Hematopoietic multipotent progenitor cell treated with erythropoietin and hydrocortisone succinate and interleukin-3 and kit ligand, for 17 days (in vitro differentiated cells): ENCODE measurements at regions not wholly inside any gene's neighbourhood (a gene's known extent, or its start where the extent isn't known, plus 50 kb on each side); places are given as distances from the start of the nearest gene placed in this dataset.

Experiments
- DNase-seq: peaks from one replicate; pipeline ENCODE4 v3.0.0-alpha.2; 2015; ENCODE audit warnings: low spot score

- DNase-seq = no peak
These were observed 1033.7 kb downstream of the BRD1 start for GRCh38 chr22:48793949-48794348.

GRCh38 chr22:48786679-48786996, 1041.0 kb downstream of the BRD1 start:
- DNase-seq = no peak

GRCh38 chr22:48785792-48786678, 1041.6 kb downstream of the BRD1 start:
- no peak for DNase-seq

- no peak for DNase-seq
These were observed 1042.8 kb downstream of the BRD1 start for GRCh38 chr22:48784701-48785503.

GRCh38 chr22:48783821-48784266, 1043.8 kb downstream of the BRD1 start:
- no peak for DNase-seq

GRCh38 chr22:48782811-48783511, 1044.7 kb downstream of the BRD1 start:
- no peak for DNase-seq

- DNase-seq = no peak
These were observed 1045.3 kb downstream of the BRD1 start for GRCh38 chr22:48782326-48782725.

GRCh38 chr22:48781868-48782267, 1045.8 kb downstream of the BRD1 start:
- DNase-seq = no peak

GRCh38 chr22:48781391-48781790, 1046.3 kb downstream of the BRD1 start:
- no peak for DNase-seq

- no peak for DNase-seq
These were observed 1046.9 kb downstream of the BRD1 start for GRCh38 chr22:48780597-48781277.

GRCh38 chr22:48779661-48780596, 1047.7 kb downstream of the BRD1 start:
- DNase-seq = no peak

- DNase-seq = no peak
These were observed 1048.4 kb downstream of the BRD1 start for GRCh38 chr22:48779211-48779643.

GRCh38 chr22:48778308-48779195, 1049.1 kb downstream of the BRD1 start:
- no peak for DNase-seq

GRCh38 chr22:48772286-48772907, 1055.3 kb downstream of the BRD1 start:
- no peak for DNase-seq

- DNase-seq = no peak
These were observed 1062.1 kb downstream of the BRD1 start for GRCh38 chr22:48765595-48765994.

- DNase-seq = no peak
These were observed 1066.1 kb downstream of the BRD1 start for GRCh38 chr22:48761546-48761945.

- no peak for DNase-seq
These were observed 1066.9 kb downstream of the BRD1 start for GRCh38 chr22:48760481-48761390.
